IMR-90 (cell line): ENCODE measurements at regions not wholly inside any gene's neighbourhood (a gene's known extent, or its start where the extent isn't known, plus 50 kb on each side); places are given as distances from the start of the nearest gene placed in this dataset.

Source experiments
- ATAC-seq: fragments of 200-7000 bp; cut with Tn5 transposase; 2 replicates; pipeline ENCODE4 v1.9.1; 2020; ENCODE audit warnings: low read depth, mild to moderate bottlenecking, moderate library complexity
- BruUV-seq: library from RNA; stranded (reverse); fragments of 400-500 nt; replicated peaks from 2 replicates; lab custom pipeline; 2021; lab: Mats Ljungman, UMichigan
- CTCF ChIA-PET: fragments of 300-600 bp; formaldehyde crosslinking; extraction: SDS; loops from one replicate; lab custom pipeline; 2021; ENCODE audit warnings: antibody characterized with exemption; lab: Yijun Ruan, JAX
- POLR2A ChIA-PET: fragments of 300-600 bp; sonication (Branson Sonifier 250); formaldehyde crosslinking; loops from one replicate; lab custom pipeline; 2022; ENCODE audit warnings: antibody characterized with exemption; ENCODE audit not compliant: unreplicated experiment; lab: Charles Lee
- DNase-seq: peaks from one replicate; pipeline ENCODE4 v3.0.0; 2013
- H2AFZ ChIP-seq: replicated peaks from 2 replicates; pipeline ENCODE3; 2013; ENCODE audit warnings: low read length, mild to moderate bottlenecking; ENCODE audit not compliant: poor library complexity
- H2AK5ac ChIP-seq: 2 replicates; pipeline ENCODE4 v1.6.1; 2013; ENCODE audit warnings: low read depth, low read length, inconsistent platforms
- H2AK9ac ChIP-seq: replicated peaks from 2 replicates; pipeline ENCODE3; 2013; ENCODE audit warnings: mild to moderate bottlenecking, low read depth, low read length, moderate library complexity; ENCODE audit not compliant: poor library complexity
- H2BK120ac ChIP-seq: 2 replicates; pipeline ENCODE4 v1.6.1; 2013; ENCODE audit warnings: low read depth, low read length, inconsistent platforms
- H2BK15ac ChIP-seq: 3 replicates; pipeline ENCODE4 v1.6.1; 2013; ENCODE audit warnings: low read depth, low read length, inconsistent platforms
- H2BK20ac ChIP-seq: 2 replicates; pipeline ENCODE4 v1.6.1; 2013; ENCODE audit warnings: low read depth, mild to moderate bottlenecking, inconsistent platforms, low read length, moderate library complexity
- H2BK5ac ChIP-seq: 2 replicates; pipeline ENCODE4 v1.6.1; 2013; ENCODE audit warnings: mild to moderate bottlenecking, low read depth, low read length, inconsistent platforms; ENCODE audit not compliant: poor library complexity, severe bottlenecking
- H3K14ac ChIP-seq: replicated peaks from 2 replicates; pipeline ENCODE4 v1.6.1; 2013; ENCODE audit warnings: low read depth, low read length, inconsistent platforms
- H3K18ac ChIP-seq: 2 replicates; pipeline ENCODE4 v1.6.1; 2013; ENCODE audit warnings: low read depth, low read length, control low read depth
- H3K23ac ChIP-seq: 2 replicates; pipeline ENCODE4 v1.6.1; 2013; ENCODE audit warnings: low read depth, low read length, inconsistent platforms
- H3K27ac ChIP-seq: 2 replicates; pipeline ENCODE4 v1.5.1; 2013; ENCODE audit warnings: mild to moderate bottlenecking, control low read depth, low read length; ENCODE audit not compliant: insufficient read depth
- H3K27me3 ChIP-seq: 2 replicates; pipeline ENCODE4 v1.6.1; 2013; ENCODE audit warnings: low read length; ENCODE audit not compliant: control insufficient read depth, insufficient read depth
- H3K36me3 ChIP-seq: 2 replicates; pipeline ENCODE4 v1.6.1; 2013; ENCODE audit warnings: low read length, mixed read lengths; ENCODE audit not compliant: control insufficient read depth, insufficient read depth
- H3K4ac ChIP-seq: 2 replicates; pipeline ENCODE4 v1.6.1; 2013; ENCODE audit warnings: low read depth, low read length, inconsistent platforms
- H3K4me1 ChIP-seq: 2 replicates; pipeline ENCODE4 v1.6.1; 2013; ENCODE audit warnings: low read length, mixed read lengths; ENCODE audit not compliant: control insufficient read depth, insufficient read depth
- H3K4me2 ChIP-seq: 2 replicates; pipeline ENCODE4 v1.6.1; 2013; ENCODE audit warnings: low read depth, mild to moderate bottlenecking, control low read depth, low read length, moderate library complexity
- H3K4me3 ChIP-seq: 2 replicates; pipeline ENCODE4 v1.5.1; 2013; ENCODE audit warnings: low read depth, mild to moderate bottlenecking, control low read depth, low read length, moderate library complexity; ENCODE audit not compliant: insufficient read depth
- H3K56ac ChIP-seq: 2 replicates; pipeline ENCODE4 v1.6.1; 2013; ENCODE audit warnings: low read length, inconsistent platforms; ENCODE audit not compliant: insufficient read depth; ENCODE audit errors: extremely low read depth
- H3K79me1 ChIP-seq, 2 experiments: 2 replicates each; pipeline ENCODE4 v1.6.1; 2013; ENCODE audit warnings: low read length in 2 of 2, inconsistent platforms in 1 of 2, low read depth in 1 of 2
- H3K9ac ChIP-seq: 2 replicates; pipeline ENCODE4 v1.6.1; 2013; ENCODE audit warnings: low read depth, low read length, control low read depth
- H3K9me1 ChIP-seq: 2 replicates; pipeline ENCODE4 v1.6.1; 2013; ENCODE audit warnings: low read length, inconsistent platforms; ENCODE audit not compliant: insufficient read depth
- H3K9me3 ChIP-seq: 2 replicates; pipeline ENCODE4 v1.6.1; 2013; ENCODE audit warnings: low read length; ENCODE audit not compliant: control insufficient read depth, insufficient read depth
- H4K20me1 ChIP-seq: 2 replicates; pipeline ENCODE4 v1.6.1; 2013; ENCODE audit warnings: low read length, inconsistent platforms; ENCODE audit not compliant: insufficient read depth
- H4K5ac ChIP-seq: 2 replicates; pipeline ENCODE4 v1.6.1; 2013; ENCODE audit warnings: mild to moderate bottlenecking, low read depth, low read length, control low read depth
- H4K8ac ChIP-seq, 2 experiments: 2 replicates each; pipeline ENCODE4 v1.6.1; 2013; ENCODE audit warnings: low read depth in 2 of 2, low read length in 2 of 2, control low read depth in 1 of 2, inconsistent platforms in 1 of 2
- H4K91ac ChIP-seq: 2 replicates; pipeline ENCODE4 v1.6.1; 2013; ENCODE audit warnings: low read depth, low read length, inconsistent platforms; ENCODE audit not compliant: insufficient read depth
- BHLHE40 ChIP-seq: fragments of 150-350 bp; IDR thresholded peaks from 2 replicates; pipeline ENCODE4 v1.6.1; 2016; ENCODE audit warnings: mild to moderate bottlenecking, low read depth, low read length
- FOS ChIP-seq: fragments of 150-350 bp; IDR thresholded peaks from 2 replicates; pipeline ENCODE4 v1.6.1; 2016; ENCODE audit warnings: low read depth, low read length
- MAZ ChIP-seq: IDR thresholded peaks from 2 replicates; pipeline ENCODE4 v1.6.1; 2012; ENCODE audit warnings: low read depth, mild to moderate bottlenecking, low read length, improper control_type of control experiment, moderate library complexity, borderline replicate concordance
- MXI1 ChIP-seq: IDR thresholded peaks from 2 replicates; pipeline ENCODE4 v1.6.1; 2012; ENCODE audit warnings: low read depth, mild to moderate bottlenecking, low read length, moderate library complexity, borderline replicate concordance
- WGBS, 2 experiments: methylation state at CpG; one replicate each; pipeline versions ENCODE4 v1.1.5 to v1.1.7; 2013; ENCODE audit warnings: missing lambda C conversion rate in 2 of 2; ENCODE audit not compliant: insufficient read length in 1 of 2; ENCODE audit errors: extremely low coverage in 2 of 2; 5-methylcytosine and 5-hydroxymethylcytosine counted together
- dilution Hi-C: fragments of 300-500 bp; cut with HindIII; formaldehyde crosslinking; loops from one replicate; pipeline ENCODE4 v1.14.3; 2018; ENCODE audit warnings: low sequenced_read_pairs; ENCODE audit not compliant: unreplicated experiment
- in situ Hi-C: fragments of 300-500 bp; cut with MboI; formaldehyde crosslinking; loops from 3 replicates; pipeline ENCODE4 v1.14.3; 2019; ENCODE audit warnings: low sequenced_read_pairs, inconsistent platforms, mixed read lengths
- intact Hi-C: fragments of 100-400 bp; cut with micrococcal nuclease; formaldehyde crosslinking; loops from 2 replicates; pipeline ENCODE4 v1.10.0; 2022
- TF ChIP-seq, protein P1 (sequence below): conservative IDR thresholded peaks from 2 replicates; pipeline ENCODE4 v1.5.1; 2012; ENCODE audit warnings: mild to moderate bottlenecking, low read depth, low read length, improper control_type of control experiment

GRCh38 chr9:102768002-102768401 lies 227.1 kb upstream of the CYLC2 start:
- no CpG with 5 or more reads among the region's 3 CpGs for WGBS, 2 experiments
- Histone ChIP-seq H3K36me3 (no peaks in the 10 kb centered on the region), H3K23ac (no peak overlapping the region), H4K5ac (no peak overlapping the region), H4K20me1 (no peaks in the 10 kb centered on the region), H2BK15ac (no peak overlapping the region), H3K9ac (no peak overlapping the region), H2BK120ac (no peak overlapping the region), H2AK9ac (no peak overlapping the region), H2AFZ (no peak overlapping the region), H3K9me3 (peaks cover 3% of the 10 kb centered on the region; the same call in 1 of the 2 replicates), H4K8ac (no peak overlapping the region), H3K9me1 (no peaks in the 10 kb centered on the region), H3K14ac (no peak overlapping the region), H2BK5ac (no peak overlapping the region), H3K4me3 (no peak overlapping the region), H3K79me1 (no peaks in the 10 kb centered on the region), H3K4me1 (no peaks in the 10 kb centered on the region), H3K27me3 (no peaks in the 10 kb centered on the region), H2AK5ac (no peak overlapping the region), H3K4me2 (no peak overlapping the region), H3K27ac (no peak overlapping the region), H2BK20ac (no peak overlapping the region), H3K18ac (no peak overlapping the region), H3K56ac (no peak overlapping the region), H4K91ac (no peak overlapping the region), H3K4ac (no peak overlapping the region)
- ChIA-PET CTCF (no interaction called here), POLR2A (no interaction called here)
- intact Hi-C loops (no loop called here), in situ Hi-C loops (no loop called here), dilution Hi-C loops (no loop called here)
- DNase-seq (no peak), ATAC-seq (no peak)
- no peak for TF ChIP-seq MAZ
- no peak for TF ChIP-seq MXI1
- no peak for TF ChIP-seq FOS
- TF ChIP-seq, protein P1, sequence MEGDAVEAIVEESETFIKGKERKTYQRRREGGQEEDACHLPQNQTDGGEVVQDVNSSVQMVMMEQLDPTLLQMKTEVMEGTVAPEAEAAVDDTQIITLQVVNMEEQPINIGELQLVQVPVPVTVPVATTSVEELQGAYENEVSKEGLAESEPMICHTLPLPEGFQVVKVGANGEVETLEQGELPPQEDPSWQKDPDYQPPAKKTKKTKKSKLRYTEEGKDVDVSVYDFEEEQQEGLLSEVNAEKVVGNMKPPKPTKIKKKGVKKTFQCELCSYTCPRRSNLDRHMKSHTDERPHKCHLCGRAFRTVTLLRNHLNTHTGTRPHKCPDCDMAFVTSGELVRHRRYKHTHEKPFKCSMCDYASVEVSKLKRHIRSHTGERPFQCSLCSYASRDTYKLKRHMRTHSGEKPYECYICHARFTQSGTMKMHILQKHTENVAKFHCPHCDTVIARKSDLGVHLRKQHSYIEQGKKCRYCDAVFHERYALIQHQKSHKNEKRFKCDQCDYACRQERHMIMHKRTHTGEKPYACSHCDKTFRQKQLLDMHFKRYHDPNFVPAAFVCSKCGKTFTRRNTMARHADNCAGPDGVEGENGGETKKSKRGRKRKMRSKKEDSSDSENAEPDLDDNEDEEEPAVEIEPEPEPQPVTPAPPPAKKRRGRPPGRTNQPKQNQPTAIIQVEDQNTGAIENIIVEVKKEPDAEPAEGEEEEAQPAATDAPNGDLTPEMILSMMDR: no peak
- TF ChIP-seq BHLHE40: no peak
- BruUV-seq: no TSS peak
